ENCODE measurements at regions not wholly inside any gene's neighbourhood (a gene's known extent, or its start where the extent isn't known, plus 50 kb on each side); places are given as distances from the start of the nearest gene placed in this dataset.

GRCh38 chr2:196241175-196241574 lies 69.8 kb upstream of the STK17B start:
- Histone ChIP-seq H3K4me3 (no peak overlapping the region), H3K4me1 (peaks cover 0 to 22% (median 0%) of the 10 kb centered on the region in 4 donors), H3K9me3 (no peaks in the 10 kb centered on the region), H3K27ac (peak overlapping the region; percentile 16 to 84 (median 66)), H3K27me3 (no peaks in the 10 kb centered on the region), H3K36me3 (no peaks in the 10 kb centered on the region)
- DNase-seq = peak; percentile 32
- intact Hi-C loops (cut with DNase I; ENCODE audit: low total_unique reads) (no loop called here), in situ Hi-C loops (cut with MboI; ENCODE audit: low pct_ligation_motif_present in 1 of 4, low pct_unique_long_range_greater_than_20kb in 1 of 4, low sequenced_read_pairs in 3 of 4) (no loop called here)
- 65 to 69% methylated on average over 3 of the region's 3 CpGs for WGBS, 2 donors (ENCODE audit: low coverage in 1 of 2)
- no peak for TF ChIP-seq EP300 (IDR thresholded peaks at IDR 0.05; ENCODE audit: low read depth)
- TF ChIP-seq POLR2AphosphoS5 (IDR thresholded peaks at IDR 0.05) = no peak
- TF ChIP-seq, protein P1, sequence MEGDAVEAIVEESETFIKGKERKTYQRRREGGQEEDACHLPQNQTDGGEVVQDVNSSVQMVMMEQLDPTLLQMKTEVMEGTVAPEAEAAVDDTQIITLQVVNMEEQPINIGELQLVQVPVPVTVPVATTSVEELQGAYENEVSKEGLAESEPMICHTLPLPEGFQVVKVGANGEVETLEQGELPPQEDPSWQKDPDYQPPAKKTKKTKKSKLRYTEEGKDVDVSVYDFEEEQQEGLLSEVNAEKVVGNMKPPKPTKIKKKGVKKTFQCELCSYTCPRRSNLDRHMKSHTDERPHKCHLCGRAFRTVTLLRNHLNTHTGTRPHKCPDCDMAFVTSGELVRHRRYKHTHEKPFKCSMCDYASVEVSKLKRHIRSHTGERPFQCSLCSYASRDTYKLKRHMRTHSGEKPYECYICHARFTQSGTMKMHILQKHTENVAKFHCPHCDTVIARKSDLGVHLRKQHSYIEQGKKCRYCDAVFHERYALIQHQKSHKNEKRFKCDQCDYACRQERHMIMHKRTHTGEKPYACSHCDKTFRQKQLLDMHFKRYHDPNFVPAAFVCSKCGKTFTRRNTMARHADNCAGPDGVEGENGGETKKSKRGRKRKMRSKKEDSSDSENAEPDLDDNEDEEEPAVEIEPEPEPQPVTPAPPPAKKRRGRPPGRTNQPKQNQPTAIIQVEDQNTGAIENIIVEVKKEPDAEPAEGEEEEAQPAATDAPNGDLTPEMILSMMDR (IDR thresholded peaks at IDR 0.05) = no peak
- TF ChIP-seq POLR2A (IDR thresholded peaks at IDR 0.05) = no peak

- in situ Hi-C loops (cut with MboI; ENCODE audit: low pct_ligation_motif_present in 1 of 4, low pct_unique_long_range_greater_than_20kb in 1 of 4, low sequenced_read_pairs in 3 of 4) = no loop called here
- Histone ChIP-seq H3K9me3 (no peaks in the 10 kb centered on the region), H3K36me3 (no peaks in the 10 kb centered on the region), H3K4me3 (no peak overlapping the region), H3K27me3 (no peaks in the 10 kb centered on the region), H3K4me1 (peaks cover 0 to 25% (median 0%) of the 10 kb centered on the region in 4 donors), H3K27ac (peak overlapping the region; percentile 26 to 84 (median 66))
- TF ChIP-seq, protein P1 (IDR thresholded peaks at IDR 0.05) = no peak
- peak in 1 of 3 donors; percentile 15 for TF ChIP-seq POLR2AphosphoS5 (IDR thresholded peaks at IDR 0.05)
- DNase-seq = no peak
- WGBS, 2 donors (ENCODE audit: low coverage in 1 of 2) = 72 to 76% methylated on average over 7 of the region's 7 CpGs
- intact Hi-C loops (cut with DNase I; ENCODE audit: low total_unique reads) = no loop called here
These were observed 70.8 kb upstream of the STK17B start for GRCh38 chr2:196242131-196242620.

DNA sequence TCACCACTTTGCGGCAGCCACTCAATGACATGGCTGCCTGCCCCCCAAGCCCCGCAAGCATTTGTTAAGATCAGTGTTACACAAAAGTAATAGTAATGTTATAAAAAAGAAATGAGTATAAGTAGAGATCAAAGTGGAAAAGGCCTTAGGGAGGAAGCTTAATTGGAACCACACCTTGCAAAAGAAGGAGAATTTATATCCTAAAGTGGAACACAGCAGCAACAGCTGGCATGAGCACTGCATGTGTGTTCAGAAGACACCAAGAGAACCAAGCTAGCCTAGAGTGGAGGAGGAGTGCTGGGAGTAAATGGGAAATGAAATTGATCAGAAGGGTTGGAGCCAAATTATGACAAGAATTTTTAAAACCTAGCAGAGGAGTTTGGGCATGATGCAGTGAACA lies 73.1 kb upstream of the STK17B start:
- Histone ChIP-seq H3K36me3 (no peaks in the 10 kb centered on the region), H3K27ac (no peak overlapping the region), H3K27me3 (no peaks in the 10 kb centered on the region), H3K4me3 (no peak overlapping the region), H3K4me1 (peaks cover 0 to 35% (median 5%) of the 10 kb centered on the region in 4 donors), H3K9me3 (no peaks in the 10 kb centered on the region)
- intact Hi-C loops (cut with DNase I; ENCODE audit: low total_unique reads) (no loop called here), in situ Hi-C loops (cut with MboI; ENCODE audit: low pct_ligation_motif_present in 1 of 4, low pct_unique_long_range_greater_than_20kb in 1 of 4, low sequenced_read_pairs in 3 of 4) (no loop called here)
- DNase-seq = no peak
- 94 to 100% methylated on average over 2 of the region's 2 CpGs for WGBS, 2 donors (ENCODE audit: low coverage in 1 of 2)
- TF ChIP-seq EP300 (IDR thresholded peaks at IDR 0.05; ENCODE audit: low read depth) (no peak), POLR2A (IDR thresholded peaks at IDR 0.05) (no peak), POLR2AphosphoS5 (IDR thresholded peaks at IDR 0.05) (no peak)
- TF ChIP-seq, protein P1 (IDR thresholded peaks at IDR 0.05) = no peak

- no peaks in the 10 kb centered on the region for H3K27me3 ChIP-seq
- in situ Hi-C loops (cut with MboI; ENCODE audit: low pct_ligation_motif_present in 1 of 4, low pct_unique_long_range_greater_than_20kb in 1 of 4, low sequenced_read_pairs in 3 of 4) = no loop called here
- TF ChIP-seq POLR2AphosphoS5 (IDR thresholded peaks at IDR 0.05) (no peak), EP300 (IDR thresholded peaks at IDR 0.05; ENCODE audit: low read depth) (no peak), POLR2A (IDR thresholded peaks at IDR 0.05) (no peak)
- TF ChIP-seq, protein P1 (IDR thresholded peaks at IDR 0.05) = no peak
- 95 to 96% methylated on average over 4 of the region's 4 CpGs for WGBS, 2 donors (ENCODE audit: low coverage in 1 of 2)
- H3K36me3 ChIP-seq = no peaks in the 10 kb centered on the region
- H3K4me3 ChIP-seq = no peak overlapping the region
- no peaks in the 10 kb centered on the region for H3K9me3 ChIP-seq
- intact Hi-C loops (cut with DNase I; ENCODE audit: low total_unique reads) = no loop called here
- DNase-seq = no peak
- no peak overlapping the region for H3K27ac ChIP-seq
- H3K4me1 ChIP-seq = peaks cover 0 to 35% (median 9%) of the 10 kb centered on the region in 4 donors
These were observed 73.6 kb upstream of the STK17B start for GRCh38 chr2:196244966-196245365.

Measured in transverse colon (tissue), 4 donors.